Parathyroid adenoma (tissue), 2 donors: ENCODE measurements at regions not wholly inside any gene's neighbourhood (a gene's known extent, or its start where the extent isn't known, plus 50 kb on each side); places are given as distances from the start of the nearest gene placed in this dataset.

Experiments used
- H2AFZ ChIP-seq: fragments of 300-600 bp; sonication (generic); one replicate; pipeline ENCODE4 v1.7.0; 2017; ENCODE audit warnings: antibody characterized with exemption, mild to moderate bottlenecking
- H3K27ac ChIP-seq: fragments of 300-600 bp; sonication (generic); one replicate; pipeline ENCODE4 v1.7.0; 2017
- H3K27me3 ChIP-seq: fragments of 300-600 bp; sonication (generic); one replicate; pipeline ENCODE4 v1.7.0; 2017; ENCODE audit warnings: low read length; ENCODE audit not compliant: control insufficient read depth, insufficient read depth
- H3K36me3 ChIP-seq: fragments of 300-600 bp; sonication (generic); one replicate; pipeline ENCODE4 v1.7.0; 2017; ENCODE audit warnings: low read length; ENCODE audit not compliant: control insufficient read depth, insufficient read depth
- H3K4me1 ChIP-seq: fragments of 300-600 bp; sonication (generic); one replicate; pipeline ENCODE4 v1.7.0; 2017; ENCODE audit warnings: control low read depth
- H3K4me2 ChIP-seq: fragments of 300-600 bp; sonication (generic); one replicate; pipeline ENCODE4 v1.7.0; 2017; ENCODE audit warnings: low read length
- H3K4me3 ChIP-seq: fragments of 300-600 bp; sonication (generic); one replicate; pipeline ENCODE4 v1.7.0; 2017; ENCODE audit warnings: low read depth, low read length
- H3K79me2 ChIP-seq: fragments of 300-600 bp; sonication (generic); one replicate; pipeline ENCODE4 v1.7.0; 2017; ENCODE audit warnings: control low read depth
- H3K9ac ChIP-seq: fragments of 300-600 bp; sonication (generic); one replicate; pipeline ENCODE4 v1.7.0; 2017; ENCODE audit warnings: mild to moderate bottlenecking
- H3K9me3 ChIP-seq: fragments of 300-600 bp; sonication (generic); one replicate; pipeline ENCODE4 v1.7.0; 2017; ENCODE audit warnings: low read length; ENCODE audit not compliant: control insufficient read depth
- TF ChIP-seq, protein P1 (sequence below): fragments of 300-600 bp; sonication (generic); IDR thresholded peaks from one replicate; pipeline ENCODE4 v1.7.0; 2017; ENCODE audit warnings: antibody characterized with exemption, mild to moderate bottlenecking
- donor health status: primary hyperparathyroidism.

DNA sequence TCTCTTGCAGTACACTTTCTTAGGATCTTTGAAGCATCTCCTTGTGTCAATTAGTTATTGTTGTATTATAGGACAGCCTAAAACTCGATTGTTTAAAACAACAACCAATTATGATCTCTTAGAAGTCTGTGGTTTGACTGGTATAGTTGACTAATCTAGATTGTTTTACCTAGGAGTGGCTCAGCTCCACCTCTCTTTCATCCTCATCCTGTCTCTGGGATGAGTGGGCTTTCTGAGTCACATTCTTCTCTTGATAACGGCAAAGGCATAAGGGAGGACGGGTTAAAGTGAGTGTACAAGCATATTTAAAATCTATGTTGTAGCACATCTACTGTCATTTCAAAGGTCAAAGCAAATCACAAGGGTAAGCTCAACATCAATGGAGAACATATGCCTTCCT lies 102.3 kb upstream of the GULP1 start:
- H3K79me2 ChIP-seq, result no peaks in the 10 kb centered on the region
- H3K4me2 ChIP-seq, result no peak overlapping the region

DNA sequence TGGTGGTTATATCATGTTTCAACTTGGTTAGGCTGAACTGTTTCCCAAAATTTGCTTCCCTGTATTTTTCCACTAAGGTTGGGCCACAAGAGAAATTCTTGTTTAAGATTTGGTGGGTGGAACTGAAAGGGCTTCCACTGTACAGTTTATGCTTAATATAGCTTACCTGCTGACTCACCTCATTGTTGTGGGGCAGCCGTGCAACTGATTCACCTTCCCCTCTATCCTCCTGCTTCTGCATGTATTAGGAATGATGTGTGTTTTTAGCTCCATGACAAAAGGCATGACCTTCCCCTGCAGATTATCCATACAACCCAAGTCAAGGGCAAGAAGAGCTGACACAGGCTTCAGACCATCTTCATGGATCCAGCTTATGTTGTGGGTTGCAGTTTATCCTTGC lies 98.4 kb upstream of the GULP1 start:
- Histone ChIP-seq H3K27me3 (no peaks in the 10 kb centered on the region), H2AFZ (no peak overlapping the region), H3K4me2 (no peak overlapping the region), H3K4me3 (no peak overlapping the region), H3K9ac (no peak overlapping the region), H3K36me3 (no peaks in the 10 kb centered on the region), H3K79me2 (no peaks in the 10 kb centered on the region), H3K27ac (no peak overlapping the region), H3K4me1 (no peaks in the 10 kb centered on the region), H3K9me3 (no peaks in the 10 kb centered on the region)
- TF ChIP-seq, protein P1, sequence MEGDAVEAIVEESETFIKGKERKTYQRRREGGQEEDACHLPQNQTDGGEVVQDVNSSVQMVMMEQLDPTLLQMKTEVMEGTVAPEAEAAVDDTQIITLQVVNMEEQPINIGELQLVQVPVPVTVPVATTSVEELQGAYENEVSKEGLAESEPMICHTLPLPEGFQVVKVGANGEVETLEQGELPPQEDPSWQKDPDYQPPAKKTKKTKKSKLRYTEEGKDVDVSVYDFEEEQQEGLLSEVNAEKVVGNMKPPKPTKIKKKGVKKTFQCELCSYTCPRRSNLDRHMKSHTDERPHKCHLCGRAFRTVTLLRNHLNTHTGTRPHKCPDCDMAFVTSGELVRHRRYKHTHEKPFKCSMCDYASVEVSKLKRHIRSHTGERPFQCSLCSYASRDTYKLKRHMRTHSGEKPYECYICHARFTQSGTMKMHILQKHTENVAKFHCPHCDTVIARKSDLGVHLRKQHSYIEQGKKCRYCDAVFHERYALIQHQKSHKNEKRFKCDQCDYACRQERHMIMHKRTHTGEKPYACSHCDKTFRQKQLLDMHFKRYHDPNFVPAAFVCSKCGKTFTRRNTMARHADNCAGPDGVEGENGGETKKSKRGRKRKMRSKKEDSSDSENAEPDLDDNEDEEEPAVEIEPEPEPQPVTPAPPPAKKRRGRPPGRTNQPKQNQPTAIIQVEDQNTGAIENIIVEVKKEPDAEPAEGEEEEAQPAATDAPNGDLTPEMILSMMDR, result no peak

More for the DNA sequence above, 102.3 kb upstream of the GULP1 start:
- Histone ChIP-seq H3K9ac (no peak overlapping the region), H3K9me3 (no peaks in the 10 kb centered on the region), H2AFZ (no peak overlapping the region), H3K27ac (no peak overlapping the region), H3K4me1 (no peaks in the 10 kb centered on the region), H3K36me3 (no peaks in the 10 kb centered on the region), H3K27me3 (no peaks in the 10 kb centered on the region), H3K4me3 (no peak overlapping the region)
- TF ChIP-seq, protein P1, result no peak

DNA sequence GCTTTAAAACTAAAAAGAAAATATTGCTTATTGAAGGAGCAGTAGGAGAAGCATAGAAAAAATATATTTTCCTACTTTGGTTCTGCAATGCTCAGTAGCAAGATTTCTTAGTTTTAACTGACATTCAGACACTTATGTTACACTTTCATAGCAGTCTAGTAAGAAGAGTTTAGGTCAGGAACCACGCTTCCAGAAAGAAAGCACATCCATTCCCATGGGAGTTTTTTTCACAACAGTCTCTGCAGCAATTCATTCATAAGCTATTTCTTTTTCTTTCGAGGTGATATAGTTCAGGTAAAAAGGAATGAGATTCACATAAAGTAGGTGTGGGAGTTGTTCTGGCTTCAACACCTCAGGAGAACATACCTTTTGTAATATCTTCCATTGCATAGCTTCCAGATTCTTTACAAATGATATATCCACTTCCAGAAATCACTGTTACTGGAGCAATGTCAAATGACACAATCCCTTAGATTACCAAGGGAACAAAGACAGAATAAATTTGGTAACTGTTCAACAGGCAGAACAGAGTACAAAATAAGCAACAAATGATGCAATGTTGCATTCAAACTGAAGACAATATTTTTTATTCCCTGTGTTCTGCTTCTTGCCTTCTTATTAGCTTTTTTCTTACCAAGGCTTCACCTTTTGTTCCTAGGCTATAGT lies 95.2 kb upstream of the GULP1 start:
- Histone ChIP-seq H3K9ac (no peak overlapping the region), H3K36me3 (no peaks in the 10 kb centered on the region), H2AFZ (no peak overlapping the region), H3K9me3 (no peaks in the 10 kb centered on the region), H3K79me2 (no peaks in the 10 kb centered on the region), H3K4me2 (no peak overlapping the region), H3K4me1 (no peaks in the 10 kb centered on the region), H3K27me3 (no peaks in the 10 kb centered on the region), H3K27ac (no peak overlapping the region), H3K4me3 (no peak overlapping the region)
- TF ChIP-seq, protein P1, result no peak

DNA sequence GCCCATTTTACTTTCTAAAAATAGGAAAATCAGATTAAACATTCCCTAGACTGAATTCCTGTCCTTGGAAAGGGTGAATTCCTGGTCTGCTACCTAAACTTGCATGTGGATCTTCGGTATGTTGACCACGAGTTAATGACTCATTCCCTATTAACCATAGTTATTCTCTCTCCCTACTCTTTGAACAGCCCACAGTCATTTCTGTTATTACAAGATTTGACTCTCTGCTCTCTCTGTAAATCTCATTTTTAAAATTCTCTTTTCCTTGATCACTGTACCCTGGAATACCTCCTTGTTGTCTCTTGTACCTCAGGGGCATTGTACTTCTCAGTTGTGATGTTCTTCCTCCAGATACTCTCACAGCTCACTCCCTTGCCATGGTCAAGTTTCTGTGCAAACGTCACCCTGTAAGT lies 92.0 kb upstream of the GULP1 start:
- H3K4me3 ChIP-seq, result no peak overlapping the region
- no peaks in the 10 kb centered on the region for H3K4me1 ChIP-seq
- H3K9me3 ChIP-seq, result no peaks in the 10 kb centered on the region
- no peak overlapping the region for H3K4me2 ChIP-seq
- H3K9ac ChIP-seq, result no peak overlapping the region
- TF ChIP-seq, protein P1, result no peak
- no peak overlapping the region for H2AFZ ChIP-seq
- no peaks in the 10 kb centered on the region for H3K36me3 ChIP-seq
- H3K27ac ChIP-seq, result no peak overlapping the region
- no peaks in the 10 kb centered on the region for H3K79me2 ChIP-seq
- H3K27me3 ChIP-seq, result no peaks in the 10 kb centered on the region

DNA sequence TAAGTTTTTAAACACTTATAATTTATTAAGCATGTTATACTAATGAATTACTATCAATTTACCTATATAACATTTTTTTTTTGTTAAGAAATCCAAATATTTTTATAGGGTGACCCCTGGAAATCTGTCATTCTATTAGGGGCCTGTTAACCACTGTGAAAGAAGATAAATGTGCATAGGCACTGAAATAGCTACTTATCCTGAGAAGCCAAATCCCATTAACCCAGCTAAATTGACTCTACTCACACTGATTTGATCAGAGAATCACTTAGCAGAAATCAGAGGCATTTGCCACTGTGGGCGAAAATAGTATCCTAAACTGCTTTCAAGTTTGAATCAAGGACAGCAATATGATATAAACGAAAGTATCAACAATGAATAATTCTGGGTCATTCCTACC lies 90.0 kb upstream of the GULP1 start:
- no peak overlapping the region for H2AFZ ChIP-seq
- H3K9ac ChIP-seq, result no peak overlapping the region
- H3K4me3 ChIP-seq, result no peak overlapping the region
- no peak overlapping the region for H3K4me2 ChIP-seq
- TF ChIP-seq, protein P1, result no peak
- H3K27ac ChIP-seq, result no peak overlapping the region
- no peaks in the 10 kb centered on the region for H3K4me1 ChIP-seq
- no peaks in the 10 kb centered on the region for H3K9me3 ChIP-seq
- H3K36me3 ChIP-seq, result no peaks in the 10 kb centered on the region
- H3K27me3 ChIP-seq, result no peaks in the 10 kb centered on the region
- H3K79me2 ChIP-seq, result no peaks in the 10 kb centered on the region
